HCT116 (cell line): ENCODE measurements at regions not wholly inside any gene's neighbourhood (a gene's known extent, or its start where the extent isn't known, plus 50 kb on each side); places are given as distances from the start of the nearest gene placed in this dataset.

Source experiments
- CEBPB ChIP-seq: IDR thresholded peaks from 2 replicates; pipeline ENCODE4 v1.6.1; 2012; ENCODE audit warnings: low read depth
- EGR1 ChIP-seq: IDR thresholded peaks from 2 replicates; pipeline ENCODE4 v1.6.1; 2012; ENCODE audit warnings: low read depth
- POLR2AphosphoS5 ChIP-seq: IDR thresholded peaks from 2 replicates; pipeline ENCODE4 v1.6.1; 2011; ENCODE audit warnings: mild to moderate bottlenecking, low read depth, low read length, moderate library complexity
- TF ChIP-seq, protein P1 (sequence below), 3 experiments: fragments of 200-600 bp in 1 of 3; sonication (generic) in 1 of 3; IDR thresholded peaks in 2 of 3; conservative IDR thresholded peaks in 1 of 3; 2 replicates each; pipeline ENCODE4 v1.5.1; 2012 to 2017; ENCODE audit warnings: low read depth in 2 of 3, low read length in 2 of 3, antibody characterized with exemption in 1 of 3, borderline replicate concordance in 1 of 3, control low read depth in 1 of 3, mild to moderate bottlenecking in 1 of 3, mixed read lengths in 1 of 3, mixed run types in 1 of 3, moderate library complexity in 1 of 3; ENCODE audit not compliant: insufficient read depth in 1 of 3

- TF ChIP-seq, protein P1, sequence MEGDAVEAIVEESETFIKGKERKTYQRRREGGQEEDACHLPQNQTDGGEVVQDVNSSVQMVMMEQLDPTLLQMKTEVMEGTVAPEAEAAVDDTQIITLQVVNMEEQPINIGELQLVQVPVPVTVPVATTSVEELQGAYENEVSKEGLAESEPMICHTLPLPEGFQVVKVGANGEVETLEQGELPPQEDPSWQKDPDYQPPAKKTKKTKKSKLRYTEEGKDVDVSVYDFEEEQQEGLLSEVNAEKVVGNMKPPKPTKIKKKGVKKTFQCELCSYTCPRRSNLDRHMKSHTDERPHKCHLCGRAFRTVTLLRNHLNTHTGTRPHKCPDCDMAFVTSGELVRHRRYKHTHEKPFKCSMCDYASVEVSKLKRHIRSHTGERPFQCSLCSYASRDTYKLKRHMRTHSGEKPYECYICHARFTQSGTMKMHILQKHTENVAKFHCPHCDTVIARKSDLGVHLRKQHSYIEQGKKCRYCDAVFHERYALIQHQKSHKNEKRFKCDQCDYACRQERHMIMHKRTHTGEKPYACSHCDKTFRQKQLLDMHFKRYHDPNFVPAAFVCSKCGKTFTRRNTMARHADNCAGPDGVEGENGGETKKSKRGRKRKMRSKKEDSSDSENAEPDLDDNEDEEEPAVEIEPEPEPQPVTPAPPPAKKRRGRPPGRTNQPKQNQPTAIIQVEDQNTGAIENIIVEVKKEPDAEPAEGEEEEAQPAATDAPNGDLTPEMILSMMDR (IDR thresholded peaks at IDR 0.05 in 2 of 3, conservative IDR thresholded peaks at IDR 0.05 in 1 of 3; ENCODE audit: borderline replicate concordance in 1 of 3, insufficient read depth in 1 of 3, low read depth in 2 of 3, low read length in 2 of 3): no peak
- TF ChIP-seq EGR1: no peak
- no peak for TF ChIP-seq POLR2AphosphoS5
- TF ChIP-seq CEBPB: no peak
These were observed 203.4 kb upstream of the FOXN3 start for GRCh38 chr14:89620436-89620835.
